ENCODE measurements at regions not wholly inside any gene's neighbourhood (a gene's known extent, or its start where the extent isn't known, plus 50 kb on each side); places are given as distances from the start of the nearest gene placed in this dataset.

DNA sequence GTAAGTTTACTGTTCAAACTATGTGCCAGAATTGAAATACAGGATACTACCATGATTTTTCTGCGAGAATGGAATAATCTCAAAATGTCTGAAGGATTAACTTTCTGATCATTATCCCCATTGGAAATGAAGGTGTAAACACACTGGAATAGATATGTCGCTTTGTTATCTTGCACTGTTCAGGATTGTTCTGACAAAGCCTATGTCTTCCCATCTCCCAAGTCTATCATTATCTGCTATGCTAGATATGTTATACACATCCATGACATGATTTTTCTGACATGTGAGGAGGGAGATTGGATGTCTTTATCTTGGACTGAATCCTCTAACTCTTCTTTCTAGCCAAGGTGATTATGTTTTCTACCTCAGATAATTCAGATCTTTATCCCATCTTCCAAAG is 1239.3 kb upstream of the ADGRL4 start:
- intact Hi-C loops (cut with DNase I, micrococcal nuclease) = no loop called here
- ATAC-seq (no peak), DNase-seq (no peak)

- ATAC-seq = no peak
- intact Hi-C loops (cut with DNase I, micrococcal nuclease) = no loop called here
Measured at GRCh38 chr1:80244372-80244771, 1237.8 kb upstream of the ADGRL4 start.

DNA sequence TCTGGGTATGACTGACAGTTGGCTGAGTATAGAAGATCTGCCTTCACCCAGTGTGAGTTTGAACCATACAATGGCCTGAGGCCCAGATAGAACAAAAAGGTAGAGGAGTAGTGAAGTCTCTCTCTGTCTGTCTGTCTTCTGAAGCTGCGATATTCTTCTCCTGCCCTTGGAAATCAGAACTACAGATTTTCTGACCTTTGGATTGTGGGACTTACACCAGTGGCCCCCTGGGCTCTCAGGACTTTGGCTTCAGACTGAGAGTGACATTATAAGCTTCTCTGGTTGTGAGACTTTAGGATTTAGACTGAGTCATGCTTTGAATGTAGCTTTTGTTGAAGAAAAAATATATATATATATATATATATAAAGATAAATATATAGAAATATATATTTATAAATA is 1235.0 kb upstream of the ADGRL4 start:
- no peak for DNase-seq
- intact Hi-C loops (cut with DNase I, micrococcal nuclease) = no loop called here

More at GRCh38 chr1:80244372-80244771, 1237.8 kb upstream of the ADGRL4 start:
- DNase-seq = no peak

DNA sequence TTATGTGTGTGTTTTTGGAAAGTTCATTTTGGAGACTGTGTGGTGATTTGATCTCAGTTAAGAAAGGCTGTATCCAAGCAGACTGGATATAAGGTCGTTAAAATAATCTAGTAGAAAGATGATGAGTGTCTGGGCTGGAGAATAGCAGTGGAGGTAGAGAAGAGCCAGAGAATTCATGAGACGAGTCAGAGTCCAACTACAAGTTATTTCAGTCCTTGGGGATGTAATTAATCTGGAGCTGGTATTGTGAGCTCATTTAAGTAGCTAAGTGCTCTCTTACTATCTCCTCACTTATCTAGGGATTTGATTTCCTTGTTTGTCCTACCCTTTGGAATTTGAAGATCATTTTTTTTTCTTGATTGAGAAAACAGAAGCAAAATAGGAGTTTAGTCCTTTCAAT is 1219.0 kb upstream of the ADGRL4 start:
- intact Hi-C loops (cut with DNase I, micrococcal nuclease) = no loop called here
- ATAC-seq (no peak), DNase-seq (no peak)

More for the DNA sequence above, 1235.0 kb upstream of the ADGRL4 start:
- ATAC-seq = no peak

DNA sequence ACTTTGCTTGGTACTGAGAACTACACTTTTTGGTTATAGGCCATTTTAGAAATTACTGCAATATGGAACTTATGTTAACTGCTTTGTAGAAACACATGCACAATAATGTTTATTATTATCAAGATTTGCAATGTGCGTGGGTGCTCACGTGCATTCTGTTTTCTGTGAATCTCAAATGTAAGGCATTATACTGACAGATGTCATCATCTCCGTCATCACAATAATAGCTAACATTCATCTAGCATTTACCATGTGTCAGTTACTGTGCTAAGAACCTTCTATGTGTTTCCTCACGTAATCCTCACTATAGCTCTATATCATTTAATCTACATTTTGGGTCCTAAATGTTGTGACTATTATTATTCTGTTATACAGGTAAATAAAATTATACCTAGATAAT is 1214.8 kb upstream of the ADGRL4 start:
- DNase-seq = no peak
- intact Hi-C loops (cut with DNase I, micrococcal nuclease) = no loop called here
- no peak for ATAC-seq

DNA sequence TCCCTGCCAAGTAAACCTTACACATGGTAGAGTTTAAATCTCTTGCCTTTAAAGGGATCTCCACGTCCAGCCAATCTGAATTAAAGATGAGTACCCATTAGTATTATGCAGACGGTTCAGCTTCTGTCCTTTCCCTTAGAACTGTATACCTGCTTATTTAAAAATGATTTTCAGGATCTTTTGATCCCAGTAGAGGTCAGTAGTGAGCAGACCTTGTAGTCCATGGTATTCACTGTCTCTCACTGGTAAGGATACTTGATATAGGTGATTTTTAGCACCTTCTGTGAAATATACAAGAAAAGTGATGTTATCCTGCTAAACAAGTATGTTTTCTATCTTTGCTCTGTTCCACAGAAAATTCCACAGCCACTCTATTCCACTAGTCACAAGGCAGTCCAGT is 1211.6 kb upstream of the ADGRL4 start:
- intact Hi-C loops (cut with DNase I, micrococcal nuclease) = no loop called here
- no peak for DNase-seq
- no peak for ATAC-seq

DNA sequence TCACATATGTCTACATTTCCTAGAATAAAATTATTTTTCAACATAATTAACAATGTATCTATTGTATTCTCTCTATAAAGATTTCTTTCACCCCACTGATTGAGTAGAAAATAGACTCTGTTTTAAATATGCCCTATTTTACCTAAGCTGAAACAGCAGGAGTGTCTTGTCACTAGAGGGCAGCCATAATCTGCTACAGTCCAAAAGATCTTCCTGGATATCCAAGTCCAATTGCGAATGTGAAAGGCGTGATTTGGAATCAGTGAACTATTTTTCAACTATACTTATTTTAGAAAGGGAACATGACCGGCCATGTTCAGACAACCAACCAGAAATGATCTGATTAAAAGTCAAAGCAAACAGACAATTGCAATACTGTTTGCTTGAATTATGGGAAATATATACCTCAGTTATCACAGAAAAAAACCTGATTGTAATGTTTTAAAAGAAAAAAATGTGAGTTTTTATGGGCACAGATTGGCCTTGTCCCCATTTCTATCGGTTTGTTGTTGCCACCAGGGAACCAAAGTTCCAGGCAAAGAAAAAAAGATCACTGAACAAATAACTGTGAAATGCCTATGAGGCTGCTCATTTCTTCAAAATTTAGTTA is 1211.0 kb upstream of the ADGRL4 start:
- intact Hi-C loops (cut with DNase I, micrococcal nuclease) = no loop called here
- DNase-seq = no peak
- no peak for ATAC-seq

GRCh38 chr1:80214888-80215540 is 1208.5 kb upstream of the ADGRL4 start:
- DNase-seq (no peak), ATAC-seq (no peak)
- intact Hi-C loops (cut with DNase I, micrococcal nuclease) = no loop called here

GRCh38 chr1:80212948-80213347 is 1206.4 kb upstream of the ADGRL4 start:
- intact Hi-C loops (cut with DNase I, micrococcal nuclease) = no loop called here
- ATAC-seq = no peak
- DNase-seq = no peak

- intact Hi-C loops (cut with DNase I, micrococcal nuclease) = no loop called here
- no peak for DNase-seq
- ATAC-seq = no peak
Measured at GRCh38 chr1:80211691-80212380, 1205.3 kb upstream of the ADGRL4 start.

- no peak for ATAC-seq
- intact Hi-C loops (cut with DNase I, micrococcal nuclease) = no loop called here
- DNase-seq = no peak
Measured at GRCh38 chr1:80202118-80202517, 1195.6 kb upstream of the ADGRL4 start.

GRCh38 chr1:80194221-80194620 is 1187.7 kb upstream of the ADGRL4 start:
- no peak for DNase-seq
- no peak for ATAC-seq
- intact Hi-C loops (cut with DNase I, micrococcal nuclease) = no loop called here

GRCh38 chr1:80181418-80181817 is 1174.9 kb upstream of the ADGRL4 start:
- no peak for ATAC-seq
- no peak for DNase-seq
- intact Hi-C loops (cut with DNase I, micrococcal nuclease) = no loop called here

- DNase-seq (no peak), ATAC-seq (no peak)
- intact Hi-C loops (cut with DNase I, micrococcal nuclease) = no loop called here
Measured at GRCh38 chr1:80171631-80172030, 1165.1 kb upstream of the ADGRL4 start.

DNA sequence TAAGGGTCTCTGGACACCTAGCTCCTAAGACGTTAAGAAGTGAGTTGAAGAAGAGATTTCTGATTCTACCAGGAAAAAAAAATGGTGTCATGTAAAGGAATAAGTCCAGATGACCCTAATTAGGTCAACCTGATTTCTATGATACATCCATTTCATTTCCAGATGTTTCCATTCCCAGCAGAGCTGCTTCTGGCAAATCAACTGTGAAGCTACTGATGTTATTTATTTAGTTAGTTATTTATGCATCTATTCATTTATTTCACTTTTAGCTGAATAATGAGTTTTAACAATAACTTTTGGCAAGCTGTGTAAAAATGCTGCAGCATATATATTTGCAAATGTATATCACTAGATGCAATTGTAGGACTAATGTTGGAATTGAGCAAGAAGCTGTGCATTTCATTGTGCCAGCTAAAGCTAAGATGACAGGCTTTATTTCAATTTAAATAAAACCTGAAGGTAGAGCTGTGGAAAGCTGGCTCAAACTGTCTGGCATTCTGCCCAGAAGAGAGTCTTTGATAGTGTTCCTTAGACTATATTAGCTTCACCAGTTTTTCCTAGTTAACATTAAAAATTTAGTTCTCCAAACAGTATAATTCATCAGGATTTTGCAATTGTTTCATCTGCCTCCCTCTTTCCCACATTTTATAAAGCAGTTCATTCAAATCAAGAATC is 1164.4 kb upstream of the ADGRL4 start:
- intact Hi-C loops (cut with DNase I, micrococcal nuclease) = no loop called here
- ATAC-seq (no peak), DNase-seq (no peak)

DNA sequence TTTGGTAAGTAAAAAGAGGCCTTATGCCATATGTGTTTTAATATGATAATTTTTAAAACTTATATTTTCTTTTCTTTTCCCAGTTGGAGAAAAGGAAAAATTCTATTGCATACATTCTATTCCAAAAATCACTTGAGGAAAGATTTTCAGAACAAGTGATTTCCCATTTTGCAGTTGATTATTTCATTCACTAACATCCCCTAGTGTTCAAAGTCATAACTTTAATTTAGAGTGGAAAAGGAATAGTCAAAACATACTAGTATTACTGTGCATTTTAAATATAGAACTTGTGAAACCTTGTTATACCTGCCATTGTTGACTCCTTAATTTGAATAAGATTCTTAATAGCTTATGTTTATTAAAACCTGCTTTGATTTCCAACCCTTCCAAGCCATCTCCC is 1157.6 kb upstream of the ADGRL4 start:
- DNase-seq (no peak), ATAC-seq (no peak)
- intact Hi-C loops (cut with DNase I, micrococcal nuclease) = no loop called here

GRCh38 chr1:80163686-80164085 is 1157.2 kb upstream of the ADGRL4 start:
- intact Hi-C loops (cut with DNase I, micrococcal nuclease) = no loop called here
- DNase-seq (no peak), ATAC-seq (no peak)

GRCh38 chr1:80158771-80159170 is 1152.2 kb upstream of the ADGRL4 start:
- DNase-seq (no peak), ATAC-seq (no peak)
- intact Hi-C loops (cut with DNase I, micrococcal nuclease) = no loop called here

GRCh38 chr1:80158266-80158665 is 1151.7 kb upstream of the ADGRL4 start:
- DNase-seq (no peak), ATAC-seq (no peak)

DNA sequence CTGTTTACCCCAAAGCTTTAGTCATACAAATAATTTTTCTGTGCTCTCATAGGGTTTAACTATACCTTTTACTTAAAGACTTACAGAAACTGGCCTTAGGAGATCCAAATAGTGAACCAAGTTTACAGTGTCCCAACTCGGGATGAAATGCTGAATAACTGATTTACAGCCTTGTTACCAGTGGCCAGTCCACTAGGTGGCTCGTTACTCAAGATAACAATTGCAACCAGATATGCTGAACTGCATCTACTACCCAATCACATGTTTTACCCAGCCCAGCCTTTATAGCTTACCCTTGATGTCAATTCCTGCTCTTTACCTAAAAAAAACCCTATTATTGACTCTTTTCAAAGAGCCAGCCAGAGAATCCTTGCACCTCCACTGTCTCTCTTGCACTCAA is 1148.8 kb upstream of the ADGRL4 start:
- ATAC-seq (no peak), DNase-seq (no peak)
- intact Hi-C loops (cut with DNase I, micrococcal nuclease) = no loop called here

More at GRCh38 chr1:80158266-80158665, 1151.7 kb upstream of the ADGRL4 start:
- intact Hi-C loops (cut with DNase I, micrococcal nuclease) = no loop called here

Measured in left colon (tissue), 2 donors.